Calu3 (cell line): ENCODE measurements at regions not wholly inside any gene's neighbourhood (a gene's known extent, or its start where the extent isn't known, plus 50 kb on each side); places are given as distances from the start of the nearest gene placed in this dataset.

ENCODE experiments used
- BruUV-seq: library from RNA; stranded (reverse); fragments of 400-500 nt; replicated peaks from 2 replicates; lab custom pipeline; 2021; lab: Mats Ljungman, UMichigan
- CTCF ChIA-PET: fragments of 300-600 bp; sonication (Branson Sonifier 250); formaldehyde crosslinking; loops from one replicate; lab custom pipeline; 2022; ENCODE audit warnings: antibody characterized with exemption; lab: Charles Lee
- DNase-seq: peaks from one replicate; pipeline ENCODE4 v3.0.0; 2022
- H3K27ac Mint-ChIP-seq: one replicate; pipeline ENCODE4 v1.8.0; 2022; ENCODE audit warnings: mixed read lengths; ENCODE audit not compliant: unreplicated experiment
- H3K27me3 Mint-ChIP-seq: one replicate; pipeline ENCODE4 v1.8.0; 2022; ENCODE audit warnings: mixed read lengths; ENCODE audit not compliant: unreplicated experiment
- H3K36me3 Mint-ChIP-seq: one replicate; pipeline ENCODE4 v1.8.0; 2022; ENCODE audit warnings: mild to moderate bottlenecking, moderate library complexity, mixed read lengths; ENCODE audit not compliant: insufficient read depth, unreplicated experiment
- H3K4me1 Mint-ChIP-seq: one replicate; pipeline ENCODE4 v1.8.0; 2022; ENCODE audit warnings: mild to moderate bottlenecking, low read depth, mixed read lengths; ENCODE audit not compliant: unreplicated experiment
- H3K4me3 Mint-ChIP-seq: one replicate; pipeline ENCODE4 v1.8.0; 2022; ENCODE audit warnings: mild to moderate bottlenecking, low read depth, moderate library complexity, mixed read lengths; ENCODE audit not compliant: unreplicated experiment
- H3K9me3 Mint-ChIP-seq: one replicate; pipeline ENCODE4 v1.8.0; 2022; ENCODE audit warnings: low read depth, mixed read lengths; ENCODE audit not compliant: unreplicated experiment
- intact Hi-C: fragments of 100-400 bp; cut with micrococcal nuclease; formaldehyde crosslinking; loops from one replicate; pipeline ENCODE4 v1.10.0; 2022; ENCODE audit not compliant: unreplicated experiment
- TF ChIP-seq, protein P1 (sequence below): fragments of 200-600 bp; IDR thresholded peaks from one replicate; pipeline ENCODE4 v1.8.0; 2022; ENCODE audit warnings: antibody characterized with exemption; ENCODE audit not compliant: unreplicated experiment

DNA sequence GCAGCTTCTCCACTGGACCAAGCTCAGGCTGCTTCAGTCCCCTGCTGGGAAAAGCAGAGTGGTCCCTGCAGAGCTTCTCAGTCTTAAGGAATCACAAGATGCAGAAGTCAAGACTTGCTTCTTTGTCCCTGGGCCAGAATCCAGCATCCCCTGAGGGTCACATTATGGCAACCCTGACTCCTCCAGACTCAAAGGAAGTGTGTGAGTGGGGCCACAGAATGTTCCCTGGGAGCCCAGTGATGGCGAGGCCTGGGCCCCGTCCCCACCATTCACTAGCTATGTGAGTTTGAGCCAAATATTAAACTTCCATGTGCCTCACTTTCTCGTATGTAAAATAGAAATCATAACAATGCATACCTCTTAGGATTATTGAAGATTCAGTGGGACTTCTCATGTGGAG is 122.2 kb upstream of the NCAM1 start:
- Mint-ChIP-seq H3K27me3 (peaks cover 48% of the 10 kb centered on the region), H3K9me3 (no peaks in the 10 kb centered on the region), H3K36me3 (no peaks in the 10 kb centered on the region), H3K27ac (no peak overlapping the region), H3K4me1 (peaks cover 7% of the 10 kb centered on the region), H3K4me3 (no peak overlapping the region)
- TF ChIP-seq, protein P1, sequence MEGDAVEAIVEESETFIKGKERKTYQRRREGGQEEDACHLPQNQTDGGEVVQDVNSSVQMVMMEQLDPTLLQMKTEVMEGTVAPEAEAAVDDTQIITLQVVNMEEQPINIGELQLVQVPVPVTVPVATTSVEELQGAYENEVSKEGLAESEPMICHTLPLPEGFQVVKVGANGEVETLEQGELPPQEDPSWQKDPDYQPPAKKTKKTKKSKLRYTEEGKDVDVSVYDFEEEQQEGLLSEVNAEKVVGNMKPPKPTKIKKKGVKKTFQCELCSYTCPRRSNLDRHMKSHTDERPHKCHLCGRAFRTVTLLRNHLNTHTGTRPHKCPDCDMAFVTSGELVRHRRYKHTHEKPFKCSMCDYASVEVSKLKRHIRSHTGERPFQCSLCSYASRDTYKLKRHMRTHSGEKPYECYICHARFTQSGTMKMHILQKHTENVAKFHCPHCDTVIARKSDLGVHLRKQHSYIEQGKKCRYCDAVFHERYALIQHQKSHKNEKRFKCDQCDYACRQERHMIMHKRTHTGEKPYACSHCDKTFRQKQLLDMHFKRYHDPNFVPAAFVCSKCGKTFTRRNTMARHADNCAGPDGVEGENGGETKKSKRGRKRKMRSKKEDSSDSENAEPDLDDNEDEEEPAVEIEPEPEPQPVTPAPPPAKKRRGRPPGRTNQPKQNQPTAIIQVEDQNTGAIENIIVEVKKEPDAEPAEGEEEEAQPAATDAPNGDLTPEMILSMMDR = no peak
- CTCF ChIA-PET = no interaction called here
- no TSS peak for BruUV-seq
- no peak for DNase-seq
- intact Hi-C loops = no loop called here

DNA sequence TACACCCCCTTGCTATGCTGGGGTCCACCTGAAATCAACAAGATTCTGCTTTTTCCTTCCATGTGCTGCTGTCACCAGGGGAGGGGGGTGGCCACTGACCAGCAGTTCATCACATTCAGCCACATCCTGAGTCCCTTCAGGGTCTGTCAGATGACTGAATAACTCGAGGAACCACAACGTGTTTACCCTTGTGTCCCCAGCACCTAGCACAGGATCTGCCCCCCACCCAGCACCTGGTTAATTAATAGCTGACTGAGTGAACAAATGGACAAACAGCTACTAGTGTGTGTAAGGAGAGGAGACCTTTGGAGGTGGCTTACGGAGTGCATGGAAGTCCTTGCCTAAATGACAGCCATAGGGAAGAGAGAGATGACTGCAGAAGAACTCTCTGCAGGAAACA is 119.5 kb upstream of the NCAM1 start:
- H3K9me3 Mint-ChIP-seq = no peaks in the 10 kb centered on the region
- H3K4me1 Mint-ChIP-seq = no peaks in the 10 kb centered on the region
- DNase-seq = no peak

DNA sequence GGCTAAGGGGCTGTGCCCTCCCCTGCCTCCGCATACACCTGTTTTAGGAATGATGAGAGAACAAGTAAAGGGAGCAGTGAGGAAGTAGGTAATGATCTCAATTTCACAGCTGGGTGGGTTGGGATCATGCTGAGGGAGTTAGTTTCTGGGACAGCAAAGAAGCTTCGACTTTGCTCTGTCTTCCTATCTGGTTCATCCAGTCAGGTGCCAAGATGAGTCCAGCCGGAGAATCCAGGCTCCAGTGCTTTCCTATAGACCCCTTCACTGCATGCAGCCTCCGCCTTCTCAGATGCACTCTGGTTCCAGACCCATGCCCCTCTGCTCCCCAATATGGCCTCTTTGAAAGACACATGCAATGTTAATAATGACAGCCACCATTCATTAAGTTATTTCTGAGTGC is 119.1 kb upstream of the NCAM1 start:
- BruUV-seq = no TSS peak
- TF ChIP-seq, protein P1 = no peak
- Mint-ChIP-seq H3K4me1 (no peaks in the 10 kb centered on the region), H3K9me3 (no peaks in the 10 kb centered on the region), H3K36me3 (no peaks in the 10 kb centered on the region), H3K27ac (no peak overlapping the region), H3K27me3 (peaks cover 71% of the 10 kb centered on the region), H3K4me3 (no peak overlapping the region)
- DNase-seq = no peak
- CTCF ChIA-PET = no interaction called here
- intact Hi-C loops = no loop called here

More for the DNA sequence above, 119.5 kb upstream of the NCAM1 start:
- Mint-ChIP-seq H3K27ac (no peak overlapping the region), H3K36me3 (no peaks in the 10 kb centered on the region), H3K27me3 (peaks cover 67% of the 10 kb centered on the region), H3K4me3 (no peak overlapping the region)
- CTCF ChIA-PET = no interaction called here
- TF ChIP-seq, protein P1 = no peak
- no TSS peak for BruUV-seq
- intact Hi-C loops = no loop called here

DNA sequence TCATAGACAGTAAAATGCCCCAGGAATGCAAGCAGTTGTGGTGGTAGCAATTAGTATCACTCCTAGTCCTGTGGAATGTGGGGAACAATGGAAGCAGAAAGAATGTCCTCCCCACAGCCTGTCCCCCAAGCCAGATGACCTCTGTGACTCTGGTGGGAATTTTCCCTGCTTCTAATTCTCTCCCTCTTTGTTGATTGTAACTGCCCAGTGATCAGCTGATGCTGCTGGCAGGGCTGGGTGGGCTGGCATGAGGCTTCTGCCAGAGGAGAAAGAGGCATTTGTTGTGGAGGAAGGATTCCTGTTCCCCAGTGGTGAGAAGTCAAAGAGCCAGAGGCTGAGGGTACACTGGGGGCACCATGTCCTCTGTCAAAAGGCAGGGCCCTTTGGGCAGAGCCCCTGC is 116.7 kb upstream of the NCAM1 start:
- H3K27ac Mint-ChIP-seq = no peak overlapping the region
- no TSS peak for BruUV-seq
- CTCF ChIA-PET = no interaction called here
- intact Hi-C loops = no loop called here
- peaks cover 94% of the 10 kb centered on the region for H3K27me3 Mint-ChIP-seq
- DNase-seq = no peak
- TF ChIP-seq, protein P1 = no peak
- H3K4me1 Mint-ChIP-seq = no peaks in the 10 kb centered on the region
- H3K9me3 Mint-ChIP-seq = no peaks in the 10 kb centered on the region
- H3K4me3 Mint-ChIP-seq = no peak overlapping the region
- no peaks in the 10 kb centered on the region for H3K36me3 Mint-ChIP-seq
